DMS153 treated with DMSO at 0.1 percent for 48 hours (cell line): ENCODE measurements at regions not wholly inside any gene's neighbourhood (a gene's known extent, or its start where the extent isn't known, plus 50 kb on each side); places are given as distances from the start of the nearest gene placed in this dataset.
A peak's percentile ranks its signal among the peaks of the same experiment; 100 is the strongest.

Experiments
- DNase-seq: peaks from one replicate; lab custom pipeline; 2025; ENCODE audit not compliant: unreplicated experiment; lab: John Stamatoyannopoulos, UW

- DNase-seq, result no peak
These were observed 138.5 kb downstream of the RBM26 start for GRCh38 chr13:79267560-79267959.

GRCh38 chr13:79258489-79258888 lies 147.6 kb downstream of the RBM26 start:
- no peak for DNase-seq

DNA sequence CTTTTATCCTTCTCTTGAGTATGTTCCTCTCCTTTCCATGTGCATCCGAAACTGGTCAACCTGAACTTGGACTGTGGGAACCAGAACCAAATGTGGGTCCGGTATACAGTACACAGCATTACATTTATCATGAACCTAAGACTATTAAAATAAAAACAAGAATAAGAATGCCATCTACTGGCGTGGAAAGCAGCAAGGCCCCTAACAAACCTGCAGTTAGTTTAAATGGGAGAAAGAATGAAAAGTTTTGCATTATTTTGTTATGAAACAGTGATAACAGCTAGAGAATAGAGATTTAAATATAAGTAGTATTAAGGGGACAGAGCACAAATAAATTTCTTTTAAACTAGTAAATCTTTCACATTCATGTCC lies 159.5 kb downstream of the RBM26 start:
- DNase-seq, result peak; percentile 42

GRCh38 chr13:79245937-79246577 lies 160.0 kb downstream of the RBM26 start:
- no peak for DNase-seq

DNA sequence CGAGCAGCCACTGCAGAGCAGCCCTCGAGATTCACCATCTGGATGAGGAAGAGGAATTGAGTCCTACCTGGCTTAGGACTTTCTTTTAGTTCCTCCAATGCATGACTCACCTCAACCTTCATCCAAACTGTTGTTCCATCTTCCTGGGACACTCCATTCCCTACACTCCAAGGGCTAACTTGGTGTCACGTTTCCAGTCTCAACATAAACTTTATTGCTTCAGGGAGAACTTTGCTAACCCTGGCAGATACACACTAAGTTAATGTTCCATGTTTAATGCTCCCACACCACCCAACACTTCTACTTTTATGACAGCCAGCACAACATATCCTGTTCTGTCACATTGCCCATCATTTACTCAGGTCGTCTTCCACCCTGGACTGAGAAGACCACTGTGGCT lies 164.4 kb downstream of the RBM26 start:
- DNase-seq, result no peak

DNA sequence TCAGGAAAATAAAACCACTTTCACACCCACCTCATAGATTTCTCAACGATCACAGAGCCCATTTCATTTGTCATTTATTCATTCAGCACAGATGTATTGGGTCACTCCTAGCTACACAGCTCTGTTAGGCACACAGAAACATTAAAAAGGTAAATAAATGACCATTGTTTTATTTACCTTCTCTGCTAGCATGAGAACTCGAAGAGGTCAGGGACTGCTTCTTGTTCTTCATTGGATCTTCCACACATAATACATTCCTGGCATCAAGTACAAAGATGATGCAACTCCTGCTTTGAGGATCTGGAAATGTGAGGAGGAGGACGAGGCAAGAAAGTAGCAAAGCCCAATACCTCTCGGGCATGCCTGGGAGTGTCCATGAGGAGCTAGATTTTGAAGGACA lies 168.1 kb downstream of the RBM26 start:
- no peak for DNase-seq

DNA sequence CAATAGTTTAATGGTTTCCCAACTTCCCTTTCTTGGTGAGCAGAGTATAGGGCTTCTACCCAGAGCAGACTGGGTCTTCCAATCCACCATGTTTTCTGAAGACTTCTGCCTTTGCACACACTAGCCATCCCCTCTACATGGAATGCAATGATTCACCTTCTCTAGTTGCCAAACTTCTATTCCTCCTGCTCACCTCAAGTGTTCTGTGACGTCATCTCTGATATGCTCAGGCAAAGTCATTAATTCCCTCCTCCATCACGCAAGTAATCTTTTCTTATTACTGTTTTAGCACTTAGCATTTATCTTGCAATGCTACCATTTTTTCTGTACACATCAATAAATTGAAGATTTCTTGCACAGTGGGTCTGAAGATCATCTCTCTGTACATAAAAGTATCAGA lies 174.2 kb downstream of the RBM26 start:
- no peak for DNase-seq

- DNase-seq, result no peak
These were observed 176.3 kb downstream of the RBM26 start for GRCh38 chr13:79229761-79230160.

DNA sequence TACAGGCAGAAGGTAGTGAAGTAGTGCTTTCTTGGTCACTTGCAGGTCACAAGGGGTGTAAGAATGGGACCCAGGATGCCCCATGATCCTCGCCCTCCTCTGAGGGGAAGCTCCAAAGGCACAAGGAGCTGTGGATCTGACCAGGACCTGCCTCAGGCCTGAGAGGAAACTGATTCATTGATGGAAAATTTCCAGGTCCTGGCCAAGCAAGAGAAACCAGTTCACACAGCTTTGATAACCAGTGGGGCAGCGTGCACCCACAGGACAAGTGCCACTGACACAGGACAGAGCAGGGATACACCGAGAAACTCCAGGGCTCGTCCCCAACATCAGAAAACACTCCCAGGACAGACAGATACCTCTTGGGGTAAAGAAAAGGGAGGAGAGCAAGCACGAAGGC lies 177.1 kb downstream of the RBM26 start:
- no peak for DNase-seq

- peak; percentile 48 for DNase-seq
These were observed 178.6 kb downstream of the RBM26 start for GRCh38 chr13:79227418-79227817.

- DNase-seq, result no peak
These were observed 179.1 kb downstream of the RBM26 start for GRCh38 chr13:79226938-79227337.

DNA sequence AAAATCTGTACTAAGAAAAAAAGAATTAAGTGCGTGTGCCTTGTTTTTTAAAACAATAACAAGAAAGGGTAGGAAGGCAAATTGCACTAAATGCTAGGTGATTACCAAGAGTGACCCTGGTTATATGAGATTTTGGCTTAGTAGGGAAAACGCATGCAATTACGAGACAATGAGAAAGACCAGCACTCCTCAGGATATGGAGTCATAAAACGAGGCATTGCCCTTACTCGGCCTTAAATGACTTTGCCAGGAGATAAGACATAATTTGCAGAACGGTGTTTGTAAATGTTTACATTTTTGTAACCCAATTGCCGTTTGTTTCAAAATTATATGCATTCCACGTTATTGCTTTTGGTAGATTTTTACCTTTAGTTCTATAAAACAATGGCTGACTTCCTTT lies 179.8 kb downstream of the RBM26 start:
- no peak for DNase-seq

GRCh38 chr13:79225487-79226232 lies 180.4 kb downstream of the RBM26 start:
- no peak for DNase-seq

GRCh38 chr13:79222427-79223205 lies 183.4 kb downstream of the RBM26 start:
- no peak for DNase-seq

DNA sequence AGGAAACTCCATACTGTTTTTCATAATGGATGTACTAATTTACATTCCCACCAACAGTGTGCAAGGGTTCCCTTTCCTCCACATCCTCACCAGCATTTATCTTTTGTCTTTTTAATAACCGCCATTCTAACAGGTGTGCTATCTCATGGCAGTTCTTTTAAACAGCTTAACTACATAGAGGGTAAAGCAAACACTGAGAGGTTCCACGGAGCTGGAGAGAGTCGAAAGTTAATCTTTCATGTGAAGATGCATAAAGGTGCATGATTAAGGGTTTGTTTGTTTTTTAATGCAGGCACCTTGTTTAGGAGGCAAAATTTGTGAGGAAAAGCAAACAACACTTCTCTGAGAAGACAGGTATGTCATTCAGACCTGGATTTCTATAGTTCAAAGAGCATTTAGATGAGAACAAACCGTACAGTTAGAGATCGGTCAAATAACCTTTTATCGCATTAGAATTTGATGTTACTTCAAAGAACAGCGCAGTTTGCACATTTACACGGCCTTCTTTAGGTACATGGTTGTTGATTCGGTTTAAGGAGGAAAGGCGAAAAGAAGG lies 193.9 kb downstream of the RBM26 start:
- peak; percentile 76 for DNase-seq

GRCh38 chr13:79211377-79211776 lies 194.7 kb downstream of the RBM26 start:
- no peak for DNase-seq

DNA sequence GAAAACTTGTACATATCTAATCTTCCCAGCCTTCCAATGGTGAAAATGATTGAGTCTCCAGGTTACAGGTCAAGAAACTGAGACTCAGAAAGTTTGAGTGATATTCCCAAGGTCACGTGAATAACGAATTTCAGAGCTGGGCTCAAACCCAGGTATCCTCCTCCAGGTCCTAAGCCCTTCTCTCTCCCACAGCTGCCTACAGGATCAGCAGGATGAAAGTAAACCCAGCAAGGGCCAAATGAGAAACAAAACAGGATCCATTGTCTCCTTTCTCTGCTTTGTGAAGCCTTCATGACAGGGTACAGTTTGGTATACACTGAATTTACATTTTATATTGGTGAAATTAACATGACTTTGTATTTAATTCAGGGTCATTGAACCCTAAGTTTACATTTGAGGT lies 208.1 kb downstream of the RBM26 start:
- DNase-seq, result no peak

DNA sequence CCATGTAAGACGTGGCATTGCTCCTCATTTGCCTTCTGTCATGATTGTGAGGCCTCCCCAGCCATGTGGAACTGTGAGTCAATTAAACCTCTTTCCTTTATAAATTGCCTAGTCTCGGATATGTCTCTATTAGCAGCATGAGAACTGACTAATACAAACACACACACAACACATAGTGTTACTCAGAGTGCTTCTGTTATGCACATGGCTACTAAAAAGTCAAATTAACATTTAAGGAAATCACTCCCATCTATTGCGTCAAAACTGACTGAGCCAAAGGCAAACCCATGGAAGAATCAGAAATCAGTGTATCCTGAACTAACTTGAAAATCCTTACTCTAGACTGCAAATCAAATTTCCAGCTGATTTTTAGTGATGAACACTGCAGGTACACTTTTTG lies 209.2 kb downstream of the RBM26 start:
- no peak for DNase-seq

GRCh38 chr13:79196366-79196765 lies 209.7 kb downstream of the RBM26 start:
- no peak for DNase-seq

DNA sequence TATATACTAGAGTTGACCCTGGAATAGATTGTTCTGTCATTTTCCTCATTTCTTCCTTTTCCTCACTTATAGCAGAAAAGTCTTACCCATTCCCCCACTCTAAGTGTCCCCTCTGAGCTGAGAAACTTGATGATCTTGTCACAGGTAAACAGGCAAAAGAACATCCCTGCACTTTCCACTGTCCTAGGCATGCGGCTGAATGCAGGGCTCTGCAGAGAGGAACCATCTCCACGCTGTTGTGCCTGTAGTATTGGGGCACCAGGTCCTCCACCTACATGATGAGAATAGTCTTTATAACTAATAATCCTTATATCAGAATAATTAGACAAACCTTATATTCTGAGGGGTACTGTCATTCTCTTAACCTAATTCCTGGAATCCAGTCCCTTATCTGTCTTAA lies 211.3 kb downstream of the RBM26 start:
- DNase-seq, result no peak

DNA sequence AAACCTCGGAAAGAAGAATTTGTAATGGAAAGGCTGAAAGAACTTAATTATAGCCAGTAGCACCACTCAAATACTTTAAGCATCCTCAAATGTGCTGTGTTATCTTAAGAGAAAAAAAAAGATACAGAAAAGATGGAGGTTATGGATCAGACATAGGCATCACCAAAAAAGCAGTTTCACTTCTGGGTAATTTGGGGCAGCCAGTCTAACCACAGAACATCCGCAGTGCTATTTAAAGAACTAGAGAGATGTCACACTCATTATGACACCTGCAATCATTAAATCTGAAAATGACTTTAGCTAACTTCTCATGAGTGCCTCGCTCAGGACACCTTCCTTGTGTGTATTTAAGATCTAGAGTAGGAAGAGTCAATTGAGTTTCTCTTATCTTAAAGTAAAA lies 211.8 kb downstream of the RBM26 start:
- DNase-seq, result no peak

DNA sequence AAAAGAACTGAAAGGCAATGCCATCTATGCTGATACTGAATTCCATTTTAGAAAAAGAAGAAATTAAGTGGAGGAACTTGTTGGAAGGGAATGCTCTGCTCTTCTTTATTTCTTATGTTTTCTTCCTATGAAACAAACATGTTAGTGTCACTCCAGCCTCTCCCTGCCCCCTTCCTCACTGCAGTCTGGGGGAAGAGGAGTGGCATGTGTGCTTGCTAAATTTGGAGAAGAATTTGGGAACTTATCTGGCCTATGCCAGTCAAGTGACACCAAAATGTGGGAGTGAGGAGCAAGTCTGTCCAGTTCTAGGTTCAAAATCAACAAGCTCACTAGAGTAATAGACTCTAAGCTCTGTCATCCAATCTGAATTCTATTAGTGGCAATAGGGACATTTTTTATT lies 214.6 kb downstream of the RBM26 start:
- DNase-seq, result no peak
